SIG-M5 treated with dmso at 0.1 percent for 504 hours (cell line): ENCODE measurements at regions not wholly inside any gene's neighbourhood (a gene's known extent, or its start where the extent isn't known, plus 50 kb on each side); places are given as distances from the start of the nearest gene placed in this dataset.
A peak's percentile ranks its signal among the peaks of the same experiment; 100 is the strongest.

ENCODE experiments used
- DNase-seq: peaks from one replicate; lab custom pipeline; 2025; ENCODE audit not compliant: unreplicated experiment; lab: John Stamatoyannopoulos, UW

GRCh38 chr20:57013741-57014140 lies 252.7 kb downstream of the BMP7 start:
- DNase-seq: peak; percentile 21

DNA sequence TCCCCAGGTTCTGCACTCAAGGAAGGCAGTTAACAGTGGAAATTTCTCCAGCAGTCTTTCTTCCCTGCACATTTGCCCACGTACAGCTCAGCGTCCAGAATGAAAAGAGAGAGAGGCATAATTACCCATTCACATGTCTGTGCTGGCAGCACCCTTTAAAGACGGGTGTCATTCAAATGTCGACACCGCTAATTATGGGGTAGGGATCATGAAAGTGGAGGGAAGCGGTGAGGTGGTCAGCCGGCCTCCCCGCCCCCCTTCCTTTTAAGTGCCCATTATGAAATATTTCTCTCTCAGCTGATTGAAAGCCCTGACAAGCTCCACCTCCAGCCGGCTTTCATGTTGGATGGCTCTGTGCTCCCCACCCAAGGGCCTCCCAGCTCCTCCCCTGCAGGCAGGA lies 246.1 kb downstream of the BMP7 start:
- no peak for DNase-seq

DNA sequence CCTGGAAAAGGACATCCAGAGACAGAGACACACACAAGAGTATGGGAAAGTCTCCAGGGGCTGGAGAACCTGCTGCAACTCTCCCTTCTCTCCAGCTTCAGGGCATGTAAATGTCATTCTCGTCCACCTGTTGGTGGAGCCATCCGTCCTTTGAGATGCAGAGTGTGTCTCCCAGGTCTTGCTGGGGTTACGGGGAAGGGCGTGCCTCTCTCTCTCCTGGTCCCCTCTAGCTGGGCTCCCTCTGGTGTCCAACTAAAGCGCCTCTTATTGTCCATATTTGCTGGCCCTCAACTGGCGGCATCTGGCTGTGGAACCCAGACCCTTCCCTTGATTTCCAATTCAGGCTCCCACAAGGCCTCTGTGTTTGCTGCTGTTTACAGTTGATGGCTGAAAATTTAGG lies 244.1 kb downstream of the BMP7 start:
- DNase-seq: peak; percentile 26

DNA sequence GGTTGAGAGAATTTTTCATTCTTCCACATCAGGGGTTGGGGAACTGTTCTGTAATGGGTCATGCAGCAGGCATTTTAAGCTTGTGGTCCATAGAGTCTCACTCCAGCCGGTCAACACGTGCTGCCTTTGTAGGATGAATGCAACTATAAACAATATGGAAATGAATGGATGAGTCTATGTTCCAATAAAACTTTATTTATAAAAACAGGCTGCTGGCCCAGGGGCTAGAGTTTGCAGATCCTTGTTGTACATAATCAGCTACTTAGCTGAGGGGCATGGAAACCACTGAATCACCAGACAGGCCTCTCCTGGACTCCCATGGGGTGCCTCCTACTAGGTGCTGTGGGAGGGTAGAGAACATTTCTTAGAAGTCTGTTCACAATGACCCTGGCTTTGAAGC lies 243.4 kb downstream of the BMP7 start:
- DNase-seq: no peak

DNA sequence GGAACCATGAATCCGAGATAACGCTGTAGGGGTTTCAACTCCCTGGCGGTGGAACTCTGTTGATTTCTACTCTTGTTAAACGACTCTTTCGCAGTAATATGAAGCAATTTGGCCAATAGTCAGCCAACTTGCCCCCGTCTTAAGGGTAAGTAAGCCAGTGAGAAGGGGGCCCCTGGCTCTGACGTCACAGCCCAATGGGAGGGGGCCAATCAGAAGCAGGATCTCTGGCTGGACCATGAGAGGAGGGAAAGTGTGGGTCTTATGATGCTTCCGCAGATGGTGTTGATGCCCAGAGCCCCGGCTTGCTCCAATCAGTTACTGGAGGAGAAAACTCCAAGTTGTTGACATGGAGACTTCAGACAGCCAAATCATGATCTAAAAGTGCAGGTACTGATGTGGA lies 242.4 kb downstream of the BMP7 start:
- no peak for DNase-seq

GRCh38 chr20:57024849-57025248 lies 241.6 kb downstream of the BMP7 start:
- no peak for DNase-seq

DNA sequence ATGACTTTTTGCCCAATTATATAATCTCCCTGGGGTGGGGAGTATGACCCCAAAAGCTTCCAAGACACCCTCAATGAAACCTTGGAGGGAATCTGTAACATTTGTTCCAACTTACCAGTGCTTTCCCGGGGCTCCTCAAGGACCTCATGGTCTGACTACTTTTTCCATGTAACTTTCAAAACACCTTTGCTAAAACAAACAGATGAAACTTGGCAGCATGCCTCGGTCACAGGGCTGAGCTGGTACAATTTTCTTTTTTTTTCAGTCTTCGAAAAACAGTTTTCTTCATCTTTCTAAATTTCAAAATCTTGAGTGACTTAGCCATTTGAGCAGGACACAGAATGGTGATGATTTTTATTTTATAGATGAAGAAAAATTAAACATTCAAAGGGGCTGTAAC lies 241.2 kb downstream of the BMP7 start:
- peak; percentile 14 for DNase-seq

- DNase-seq: no peak
Observed at GRCh38 chr20:57025666-57026224, 240.7 kb downstream of the BMP7 start.

DNA sequence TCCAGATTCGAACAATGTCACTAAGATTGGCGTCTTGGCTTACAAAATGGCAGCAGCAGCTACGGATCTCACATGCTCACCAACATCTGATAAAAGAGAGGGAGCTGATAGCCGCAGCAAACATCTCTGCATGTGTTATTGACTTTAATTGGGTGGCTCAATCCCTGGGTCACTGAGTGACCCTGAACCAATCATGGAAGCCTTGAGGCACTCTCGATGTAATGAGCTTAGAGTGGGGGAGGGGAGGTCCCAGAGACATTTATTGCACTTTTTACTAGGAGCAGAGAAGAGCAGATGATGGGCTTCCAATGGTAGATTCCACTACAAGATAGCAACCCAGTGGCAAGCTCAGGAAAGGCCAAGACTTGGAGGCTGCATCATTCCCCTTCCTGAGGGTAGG lies 238.7 kb downstream of the BMP7 start:
- DNase-seq: no peak

- peak; percentile 25 for DNase-seq
Observed at GRCh38 chr20:57030611-57031600, 235.5 kb downstream of the BMP7 start.

GRCh38 chr20:57031867-57032355 lies 234.5 kb downstream of the BMP7 start:
- no peak for DNase-seq

GRCh38 chr20:57032847-57033246 lies 233.6 kb downstream of the BMP7 start:
- DNase-seq: no peak

- DNase-seq: no peak
Observed at GRCh38 chr20:57034001-57034400, 232.4 kb downstream of the BMP7 start.

GRCh38 chr20:57037689-57038088 lies 228.8 kb downstream of the BMP7 start:
- DNase-seq: no peak

GRCh38 chr20:57038608-57039440 lies 227.6 kb downstream of the BMP7 start:
- DNase-seq: no peak

DNA sequence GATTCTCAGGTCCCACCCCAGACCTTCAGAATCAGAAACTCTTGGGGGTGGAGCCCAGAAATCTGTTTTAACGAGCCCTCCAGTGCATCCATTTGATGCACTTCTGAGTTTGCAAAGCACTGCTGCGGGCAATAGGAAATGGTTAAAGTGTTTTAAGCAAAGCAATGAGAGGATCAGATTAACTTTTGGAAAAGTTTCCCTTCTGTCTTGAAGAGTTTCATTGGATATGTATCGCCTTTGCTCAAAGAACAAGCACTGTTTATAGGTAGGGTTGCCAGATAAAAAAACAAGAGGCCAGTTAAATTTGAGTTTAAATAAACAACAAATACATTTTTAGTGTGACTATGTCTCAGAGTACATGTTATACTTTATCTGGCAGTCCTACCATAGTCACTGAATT lies 226.0 kb downstream of the BMP7 start:
- DNase-seq: no peak

DNA sequence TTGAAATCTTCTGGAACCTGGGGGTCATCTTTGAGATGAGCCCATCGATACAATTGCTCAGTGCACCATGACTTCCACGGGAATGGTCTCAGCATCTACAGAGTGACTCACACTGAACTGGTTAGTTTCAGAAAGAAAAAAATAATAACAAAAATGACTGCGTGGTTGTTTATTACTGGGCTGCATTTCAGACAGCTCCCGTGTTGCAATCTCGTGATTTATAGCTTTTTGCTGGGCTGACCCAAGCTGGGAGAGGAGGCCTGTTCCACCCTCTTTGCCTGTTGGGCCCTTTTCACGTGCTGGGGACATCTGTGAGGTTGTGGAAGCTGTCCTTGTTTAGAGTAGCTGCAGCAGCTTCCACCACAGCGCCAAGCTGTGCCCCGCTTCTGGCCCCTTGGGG lies 225.5 kb downstream of the BMP7 start:
- DNase-seq: no peak

- no peak for DNase-seq
Observed at GRCh38 chr20:57043091-57043490, 223.3 kb downstream of the BMP7 start.

DNA sequence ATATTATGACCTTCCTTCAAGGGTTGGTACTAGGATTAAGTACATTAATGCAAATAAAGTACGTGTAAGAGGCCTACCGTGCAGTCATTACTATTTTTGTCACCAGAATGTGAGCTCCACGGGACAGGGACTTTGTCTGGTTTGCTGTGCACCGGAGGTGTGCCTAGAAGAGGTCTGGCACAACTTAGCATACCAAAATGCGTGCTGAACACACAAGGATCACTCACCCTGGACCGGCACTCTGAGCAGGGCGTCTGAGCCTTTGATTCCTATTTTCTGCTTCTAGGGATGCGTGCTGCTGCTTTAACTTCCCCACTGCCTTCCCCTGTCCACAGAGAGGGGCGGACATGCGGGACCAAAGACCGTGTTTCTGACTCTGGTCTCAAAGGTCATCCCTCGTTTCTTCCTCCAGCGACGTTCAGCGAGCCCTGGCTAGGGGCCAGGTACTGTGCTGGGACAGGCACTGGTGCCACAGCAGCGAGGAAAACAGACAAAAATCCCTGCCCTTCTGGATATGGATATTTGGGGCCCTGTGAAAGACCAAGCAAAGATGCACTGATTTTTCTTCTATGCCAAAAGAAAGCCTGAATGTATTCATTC lies 222.7 kb downstream of the BMP7 start:
- no peak for DNase-seq

GRCh38 chr20:57047281-57048026 lies 219.0 kb downstream of the BMP7 start:
- DNase-seq: peak; percentile 35
